HCT116 (cell line): ENCODE measurements at regions not wholly inside any gene's neighbourhood (a gene's known extent, or its start where the extent isn't known, plus 50 kb on each side); places are given as distances from the start of the nearest gene placed in this dataset.

Experiments used
- CEBPB ChIP-seq: IDR thresholded peaks from 2 replicates; pipeline ENCODE4 v1.6.1; 2012; ENCODE audit warnings: low read depth
- CTCF ChIP-seq, 3 experiments: fragments of 200-600 bp in 1 of 3; sonication (generic) in 1 of 3; IDR thresholded peaks in 2 of 3; conservative IDR thresholded peaks in 1 of 3; 2 replicates each; pipeline ENCODE4 v1.5.1; 2012 to 2017; ENCODE audit warnings: low read depth in 2 of 3, low read length in 2 of 3, antibody characterized with exemption in 1 of 3, borderline replicate concordance in 1 of 3, control low read depth in 1 of 3, mild to moderate bottlenecking in 1 of 3, mixed read lengths in 1 of 3, mixed run types in 1 of 3, moderate library complexity in 1 of 3; ENCODE audit not compliant: insufficient read depth in 1 of 3
- EZH2 ChIP-seq: fragments of 200-600 bp; sonication (generic); IDR thresholded peaks from 2 replicates; pipeline ENCODE4 v1.6.1; 2017; ENCODE audit warnings: antibody characterized with exemption, mixed run types
- FOSL1 ChIP-seq: IDR thresholded peaks from 2 replicates; pipeline ENCODE4 v1.6.1; 2012; ENCODE audit warnings: low read depth
- MAX ChIP-seq: IDR thresholded peaks from 2 replicates; pipeline ENCODE4 v1.6.1; 2012
- POLR2A ChIP-seq: IDR thresholded peaks from 2 replicates; pipeline ENCODE4 v1.7.0; 2011; ENCODE audit warnings: borderline replicate concordance; ENCODE audit not compliant: insufficient read depth, insufficient read length; ENCODE audit errors: extremely low read depth
- POLR2AphosphoS5 ChIP-seq: IDR thresholded peaks from 2 replicates; pipeline ENCODE4 v1.6.1; 2011; ENCODE audit warnings: mild to moderate bottlenecking, low read depth, low read length, moderate library complexity
- RAD21 ChIP-seq: IDR thresholded peaks from 2 replicates; pipeline ENCODE4 v1.6.1; 2012; ENCODE audit warnings: low read depth, mild to moderate bottlenecking
- REST ChIP-seq: IDR thresholded peaks from 2 replicates; pipeline ENCODE4 v1.6.1; 2012; ENCODE audit warnings: low read depth
- SIN3A ChIP-seq: IDR thresholded peaks from 2 replicates; pipeline ENCODE4 v1.6.1; 2012; ENCODE audit warnings: low read depth
- YY1 ChIP-seq: IDR thresholded peaks from 2 replicates; pipeline ENCODE4 v1.6.1; 2011; ENCODE audit warnings: low read length, low read depth, moderate library complexity, mild to moderate bottlenecking; ENCODE audit not compliant: insufficient replicate concordance; ENCODE audit errors: extremely low read depth
- ZBTB33 ChIP-seq: IDR thresholded peaks from 2 replicates; pipeline ENCODE4 v1.6.1; 2011; ENCODE audit warnings: mild to moderate bottlenecking, low read length, moderate library complexity; ENCODE audit not compliant: insufficient replicate concordance; ENCODE audit errors: extremely low read depth

GRCh38 chr17:77037943-77038342, 102.8 kb upstream of the SEC14L1 start:
- TF ChIP-seq POLR2AphosphoS5, result no peak
- TF ChIP-seq CEBPB, result no peak
- no peak for TF ChIP-seq SIN3A
- no peak for TF ChIP-seq CTCF (IDR thresholded peaks at IDR 0.05 in 2 of 3, conservative IDR thresholded peaks at IDR 0.05 in 1 of 3; ENCODE audit: borderline replicate concordance in 1 of 3, insufficient read depth in 1 of 3, low read depth in 2 of 3, low read length in 2 of 3)
- TF ChIP-seq RAD21, result no peak
- no peak for TF ChIP-seq FOSL1
- TF ChIP-seq REST, result no peak
- TF ChIP-seq ZBTB33, result no peak
- no peak for TF ChIP-seq YY1
- TF ChIP-seq POLR2A, result no peak
- no peak for TF ChIP-seq MAX
- TF ChIP-seq EZH2, result no peak
